Kidney capillary endothelial cell (primary cell): ENCODE measurements at regions not wholly inside any gene's neighbourhood (a gene's known extent, or its start where the extent isn't known, plus 50 kb on each side); places are given as distances from the start of the nearest gene placed in this dataset.
"Not testable (repeated sequence)": the region's sequence is repeated elsewhere in the genome, so short reads cannot be mapped to it uniquely, and the experiment has no call there.

Experiments
- DNase-seq: peaks from one replicate; pipeline ENCODE4 v3.0.0-alpha.2; 2018; ENCODE audit warnings: low spot score

DNA sequence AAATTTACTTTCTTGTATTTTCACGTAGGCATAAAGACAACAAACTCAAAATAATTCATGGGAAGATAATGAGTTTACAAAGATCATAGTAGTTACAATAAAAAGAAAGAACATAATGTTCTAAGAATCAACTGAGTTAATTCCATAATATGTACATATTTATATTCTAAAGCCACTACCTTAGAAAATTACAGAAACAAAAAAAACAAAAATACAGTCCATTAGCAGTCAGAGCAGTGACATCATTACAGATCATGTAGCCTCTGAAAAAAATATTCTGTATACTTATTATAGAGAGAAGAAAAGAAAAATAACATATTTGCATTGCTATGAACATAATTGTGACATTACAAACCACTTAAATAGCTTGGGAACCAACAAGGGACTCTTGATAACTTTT, 360.1 kb upstream of the RGS18 start:
- no peak for DNase-seq

DNA sequence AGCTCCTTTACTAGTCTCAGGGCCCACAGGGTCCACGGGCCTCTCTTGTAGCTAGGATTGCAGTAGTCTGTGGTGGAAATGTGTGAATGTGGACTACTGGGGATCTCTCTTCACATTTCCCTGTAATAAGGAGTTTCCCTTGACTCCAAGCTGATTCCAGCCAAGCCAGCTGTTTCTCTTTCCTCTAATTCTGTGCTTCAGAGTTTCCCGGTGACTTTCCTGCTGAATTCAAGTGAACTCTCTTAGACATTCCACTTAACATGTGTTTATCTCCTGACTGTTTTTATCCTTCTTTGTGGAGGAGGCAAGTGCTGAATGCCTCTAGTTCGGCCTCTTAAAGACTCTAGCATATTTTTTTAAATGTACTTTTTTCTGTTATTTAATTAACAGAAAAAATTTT, 354.0 kb upstream of the RGS18 start:
- DNase-seq = no peak

DNA sequence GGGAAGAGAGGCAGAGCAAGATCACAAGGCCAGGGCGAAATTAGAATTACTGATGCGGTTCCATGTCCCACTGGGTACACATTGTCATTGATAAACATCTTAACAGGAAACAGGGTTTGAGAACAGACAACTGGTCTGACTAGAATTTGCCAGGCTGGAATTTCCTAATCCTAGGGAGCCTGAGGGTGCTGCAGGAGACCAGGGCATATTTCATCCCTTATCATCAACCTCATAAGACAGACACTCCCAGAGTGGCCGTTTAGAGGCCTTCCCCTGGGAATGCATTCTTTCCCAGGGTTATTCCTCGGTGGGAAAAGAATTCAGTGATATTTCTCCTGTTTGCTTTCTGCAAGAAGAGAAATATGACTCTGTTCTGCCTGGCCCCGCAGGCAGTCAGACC, 344.7 kb upstream of the RGS18 start:
- DNase-seq = not testable (repeated sequence)

DNA sequence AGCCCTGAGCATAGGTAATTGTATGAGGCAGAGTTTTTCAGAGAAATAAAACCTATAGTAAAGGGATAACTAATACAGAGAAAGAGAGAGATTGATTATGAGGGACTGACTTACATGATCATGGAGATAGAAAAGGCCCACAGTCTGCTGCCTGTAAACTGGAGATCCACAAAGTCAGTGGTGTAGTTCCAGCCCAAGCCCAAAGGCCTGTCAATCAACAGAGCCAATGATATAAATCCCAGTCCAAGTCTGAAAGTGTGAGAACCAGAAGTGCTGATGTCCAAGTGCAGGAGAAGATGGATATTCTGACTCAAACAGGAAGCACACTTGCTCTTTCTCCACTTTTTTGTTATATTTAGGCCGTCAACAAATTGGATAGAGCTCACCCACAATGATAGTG, 340.1 kb upstream of the RGS18 start:
- DNase-seq = no peak

DNA sequence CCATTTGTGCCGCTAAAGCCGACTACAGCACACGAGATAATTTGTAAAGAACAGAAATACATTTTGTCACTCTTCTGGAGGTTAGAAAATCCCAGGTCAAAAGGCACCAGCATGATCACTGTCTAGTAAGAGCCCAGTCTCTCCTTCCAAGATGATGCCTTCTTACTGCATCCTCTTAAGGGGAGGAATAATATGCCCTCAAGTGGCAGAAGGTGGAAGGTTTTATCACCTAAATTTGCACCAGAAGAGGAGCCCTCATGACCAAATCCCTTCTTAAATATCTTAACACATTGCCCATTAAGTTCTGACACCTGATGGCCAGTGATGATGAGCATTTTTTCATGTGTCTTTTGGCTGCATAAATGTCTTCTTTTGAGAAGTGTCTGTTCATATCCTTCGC, 326.7 kb upstream of the RGS18 start:
- DNase-seq = no peak

DNA sequence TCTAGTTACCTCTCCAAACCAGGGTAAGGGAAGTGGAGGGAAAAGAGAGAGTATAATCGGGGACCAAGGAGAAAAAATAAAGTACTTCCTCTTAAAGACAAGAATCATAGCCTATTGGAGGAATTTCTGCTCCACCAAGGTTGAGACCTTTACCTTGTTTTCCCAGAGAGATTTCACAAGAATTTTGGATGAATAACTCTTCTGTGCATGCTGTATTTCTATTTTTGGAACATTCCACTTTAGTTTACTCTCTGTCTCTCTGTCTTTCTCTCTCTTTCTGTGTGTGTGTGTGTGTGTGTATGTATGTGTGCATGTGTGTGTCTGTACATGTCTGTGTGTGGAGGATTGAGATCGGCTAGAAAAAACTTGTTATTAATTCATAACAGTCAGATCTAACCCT, 318.4 kb upstream of the RGS18 start:
- DNase-seq = no peak

DNA sequence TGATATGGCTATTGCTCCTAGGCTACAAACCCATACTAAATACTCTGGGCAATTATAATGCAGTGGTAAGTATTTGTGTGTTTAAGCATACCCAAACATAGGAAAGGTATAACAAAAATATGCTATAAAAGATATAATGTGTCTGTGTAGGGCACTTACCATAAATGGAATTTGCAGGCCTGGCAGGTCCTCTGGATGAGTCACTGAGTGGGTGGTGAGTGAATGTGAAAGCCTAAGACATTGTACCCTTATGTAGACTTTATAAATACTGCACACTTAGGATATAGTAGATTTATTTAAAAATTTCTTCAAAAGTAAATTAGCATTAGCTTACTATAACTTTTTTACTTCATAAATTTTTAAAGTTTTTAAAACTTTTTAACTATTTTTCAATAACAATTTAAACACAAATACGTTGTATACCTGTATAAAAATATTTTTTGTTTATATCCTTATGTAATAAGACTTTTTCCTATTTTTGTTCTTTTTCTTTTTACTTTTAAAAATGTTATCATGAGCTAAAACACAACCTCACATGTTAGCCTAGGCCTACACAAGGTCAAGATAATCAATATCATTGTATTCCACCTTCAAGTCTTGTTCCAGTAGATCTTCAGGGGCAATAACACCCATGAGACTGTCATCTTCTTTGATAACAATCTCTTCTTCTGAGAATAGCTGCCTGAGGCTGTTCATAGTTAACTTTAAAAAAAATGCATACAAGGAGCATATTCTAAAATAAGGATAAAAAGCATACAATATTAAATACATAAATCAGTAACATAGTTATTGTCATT, 306.3 kb upstream of the RGS18 start:
- no peak for DNase-seq

DNA sequence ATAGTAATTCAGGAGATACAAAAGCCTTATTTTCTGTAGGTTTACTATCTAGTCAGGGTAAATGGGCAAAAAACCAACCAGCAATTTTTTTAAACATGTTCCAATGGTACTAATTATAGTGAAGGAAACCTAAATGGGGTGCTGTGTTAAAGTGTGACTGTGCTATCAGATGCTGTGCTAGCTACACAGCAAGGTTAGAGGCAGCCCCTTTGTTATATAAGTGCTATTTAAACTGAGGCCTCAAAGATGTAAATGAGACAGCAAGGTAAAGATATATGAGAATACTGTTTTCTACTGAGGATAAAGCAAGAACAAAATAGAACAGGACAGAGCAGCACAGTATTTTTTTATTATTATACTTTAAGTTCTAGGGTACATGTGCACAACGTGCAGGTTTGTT, 305.4 kb upstream of the RGS18 start:
- DNase-seq = no peak

DNA sequence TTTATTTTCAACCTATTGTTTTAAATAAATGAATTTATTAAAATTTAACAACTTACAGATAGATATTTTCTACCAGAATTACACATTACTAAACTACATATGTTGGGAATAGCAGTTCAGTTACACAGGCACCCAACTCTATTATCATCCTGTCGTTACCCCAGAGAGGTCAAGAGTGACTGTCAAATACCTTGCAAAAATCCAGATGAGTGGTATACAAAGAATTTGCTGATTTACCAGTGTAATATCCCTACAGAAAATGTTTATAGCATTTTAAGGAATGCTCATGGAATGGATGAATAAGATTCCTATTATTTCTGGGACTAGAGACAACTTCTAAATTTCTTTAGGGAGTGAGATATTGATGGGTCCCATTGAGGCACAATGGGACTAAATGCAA, 300.7 kb upstream of the RGS18 start:
- DNase-seq = no peak

DNA sequence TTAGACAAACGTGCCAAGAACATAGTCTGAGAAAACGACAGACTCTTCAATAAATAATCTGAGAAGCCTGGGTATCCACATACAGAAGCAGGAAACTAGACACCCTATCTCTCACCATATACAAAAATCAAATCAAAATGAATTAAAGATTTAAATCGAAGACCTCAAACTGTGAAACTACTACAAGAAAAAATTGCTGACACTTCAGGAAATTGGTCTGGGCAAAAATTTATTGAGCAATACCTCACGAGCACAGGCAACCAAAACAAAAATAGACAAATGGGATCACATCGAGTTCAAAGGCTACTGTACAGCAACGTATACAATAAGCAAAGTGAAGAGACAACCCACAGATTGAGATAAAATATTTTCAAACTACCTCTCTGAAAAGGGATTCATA, 292.8 kb upstream of the RGS18 start:
- no peak for DNase-seq

DNA sequence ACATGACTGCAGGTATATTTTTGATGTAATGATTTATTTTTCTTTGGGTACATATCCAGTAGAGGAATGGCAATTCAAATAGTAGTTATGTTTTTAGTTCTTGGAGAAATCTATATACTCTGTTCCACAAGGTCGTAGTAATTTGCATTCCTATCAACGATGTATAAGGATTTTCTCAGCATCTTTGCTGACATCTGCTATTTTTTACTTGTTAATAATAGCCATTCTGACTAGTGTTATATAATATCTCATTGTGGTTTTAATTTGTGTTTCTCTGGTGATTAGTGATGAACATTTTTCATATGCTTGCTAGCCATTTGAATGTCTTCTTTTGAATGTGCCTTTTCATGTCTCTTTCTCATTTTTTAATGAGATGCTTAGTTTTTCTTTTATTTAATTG, 292.1 kb upstream of the RGS18 start:
- DNase-seq = no peak

DNA sequence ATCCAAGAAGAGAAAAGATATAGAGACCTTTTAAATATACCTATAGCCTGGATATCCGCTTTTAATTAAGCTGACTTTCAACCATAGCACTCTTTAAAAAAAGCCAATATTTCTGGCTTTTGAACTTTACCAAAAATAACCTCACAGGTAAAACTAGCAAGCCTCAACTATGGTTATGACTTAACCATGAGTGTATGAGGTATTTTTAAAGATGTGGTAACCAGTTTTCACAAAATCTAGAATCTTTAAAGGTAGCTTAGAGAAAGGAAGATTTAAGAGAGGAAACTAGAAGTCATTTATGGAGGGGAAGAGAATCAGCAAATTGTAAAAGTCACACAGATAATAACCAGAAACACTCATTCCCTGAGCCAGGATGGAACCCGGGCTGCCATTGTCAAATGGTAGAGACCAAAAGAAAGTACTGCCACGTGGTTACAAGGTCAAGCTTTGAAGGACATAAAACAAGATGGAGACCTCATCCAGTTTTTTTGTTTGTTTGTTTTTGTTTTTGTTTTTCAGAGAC, 288.4 kb upstream of the RGS18 start:
- no peak for DNase-seq

DNA sequence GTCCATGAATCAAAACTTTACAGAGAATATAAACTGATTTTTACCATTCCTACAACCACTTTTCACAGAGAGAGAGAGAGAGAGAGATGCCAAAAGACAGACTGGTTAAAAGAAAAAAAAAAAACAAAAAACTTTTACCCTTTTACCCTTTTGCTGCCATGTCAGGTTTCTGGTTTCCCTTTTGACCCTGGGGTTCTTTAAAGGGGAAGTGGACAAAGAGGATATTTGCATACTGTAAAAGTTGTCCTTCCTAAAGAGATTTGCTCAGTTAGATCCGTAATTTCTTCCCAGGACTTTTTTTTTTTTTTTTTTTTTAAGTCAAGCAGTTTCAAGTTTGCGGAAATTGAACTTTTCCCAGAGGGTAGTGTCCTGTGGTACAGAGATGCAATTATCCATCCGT, 287.8 kb upstream of the RGS18 start:
- no peak for DNase-seq

DNA sequence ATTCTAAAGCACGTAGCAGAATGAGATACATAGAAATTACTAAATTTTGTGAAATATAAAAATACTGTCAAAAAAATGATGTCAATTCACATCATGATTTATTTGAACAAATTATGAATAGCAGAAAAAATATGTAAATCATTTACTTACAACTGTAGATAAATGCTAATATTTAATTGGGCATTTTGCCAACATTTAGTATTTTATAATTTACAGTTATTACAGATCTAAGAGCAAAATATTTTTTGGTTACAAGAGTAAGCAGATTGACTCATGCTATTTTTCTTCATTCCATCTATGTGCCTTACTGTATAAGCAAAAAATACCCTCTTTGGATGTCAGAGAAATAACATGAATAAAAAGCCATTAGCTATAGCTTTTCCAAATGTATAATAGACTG, 282.3 kb upstream of the RGS18 start:
- DNase-seq = no peak

DNA sequence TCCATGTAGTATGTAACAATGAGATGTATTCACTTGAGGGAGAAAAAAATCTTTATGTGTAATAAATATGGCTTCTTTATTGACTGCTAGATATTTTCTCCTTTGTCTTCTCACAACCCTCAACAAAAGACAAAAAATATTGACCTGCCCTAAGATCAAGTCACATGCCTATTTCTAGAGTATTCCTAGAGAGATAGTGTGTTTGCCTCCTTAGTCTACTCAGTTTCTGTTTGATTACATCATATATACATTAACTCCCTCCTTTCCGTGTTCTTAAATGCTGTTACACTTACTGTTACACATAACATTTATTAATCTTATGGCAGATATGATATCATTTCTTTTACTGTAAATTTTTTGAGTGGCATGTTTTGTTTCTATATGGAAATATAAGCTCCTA, 281.6 kb upstream of the RGS18 start:
- no peak for DNase-seq

DNA sequence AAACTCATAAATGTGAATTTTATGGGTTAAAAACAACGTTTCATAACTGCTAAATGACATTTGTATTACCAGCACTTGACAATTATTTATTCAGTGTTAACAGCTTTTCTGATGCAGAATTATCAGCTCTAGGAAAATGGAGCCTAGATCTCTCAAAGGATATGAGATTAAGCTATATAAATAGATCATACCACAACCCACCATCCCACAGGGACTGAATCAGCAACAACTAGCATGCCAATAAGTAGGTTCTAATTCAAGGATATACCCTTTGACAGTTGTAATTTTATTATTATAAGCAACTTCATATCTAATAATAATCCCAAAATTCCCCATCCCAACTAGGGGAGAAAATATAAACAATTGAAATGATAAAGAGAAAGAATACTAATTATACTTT, 275.4 kb upstream of the RGS18 start:
- DNase-seq = no peak

DNA sequence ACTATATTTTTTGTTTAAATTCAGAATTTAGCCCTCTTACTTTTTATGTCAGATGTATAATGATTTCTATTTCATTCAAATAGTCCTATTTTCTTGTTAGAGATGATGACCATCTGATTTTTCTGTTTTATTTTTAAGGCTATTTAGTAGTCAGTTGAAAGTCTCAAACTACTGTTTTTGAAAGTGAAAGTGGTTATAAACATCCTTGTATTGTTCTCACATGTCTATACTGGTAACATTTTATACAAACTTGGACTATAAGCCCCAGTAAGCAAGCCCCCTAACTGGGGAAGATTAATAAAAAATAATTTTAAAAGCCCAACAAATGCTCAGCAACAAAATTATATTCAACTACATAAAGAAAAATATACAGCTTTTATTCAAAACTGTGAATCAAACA, 271.3 kb upstream of the RGS18 start:
- DNase-seq = no peak

DNA sequence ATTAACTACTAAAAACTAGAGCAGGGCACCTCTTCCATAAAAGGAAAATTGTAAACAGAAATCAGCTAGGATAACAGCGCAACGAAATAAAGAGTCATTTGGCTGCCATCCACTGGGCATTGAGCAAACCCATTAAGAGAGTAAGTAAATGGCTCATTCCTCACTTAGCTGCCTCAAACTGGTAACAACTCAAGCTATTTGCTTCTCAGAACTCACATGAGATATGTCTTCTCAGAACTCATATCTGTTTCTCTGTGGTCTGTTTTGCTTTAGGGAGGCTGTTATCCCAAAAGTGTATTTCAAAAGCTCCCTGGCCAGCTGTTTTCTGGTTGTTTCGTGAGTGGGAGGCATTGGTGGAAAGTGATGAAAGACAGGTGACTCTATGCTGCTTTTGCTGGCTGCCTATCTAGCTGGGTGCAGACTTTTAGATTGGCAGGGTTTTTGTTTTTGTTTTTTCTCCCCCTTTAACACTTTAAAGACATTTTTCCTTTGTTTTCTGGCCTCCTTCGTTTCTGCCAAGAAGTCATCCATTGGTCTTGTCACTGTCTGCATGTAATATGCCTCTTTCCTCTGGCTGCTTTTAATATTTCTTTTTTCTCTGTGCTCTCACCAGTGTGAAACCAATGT, 269.2 kb upstream of the RGS18 start:
- DNase-seq = no peak

DNA sequence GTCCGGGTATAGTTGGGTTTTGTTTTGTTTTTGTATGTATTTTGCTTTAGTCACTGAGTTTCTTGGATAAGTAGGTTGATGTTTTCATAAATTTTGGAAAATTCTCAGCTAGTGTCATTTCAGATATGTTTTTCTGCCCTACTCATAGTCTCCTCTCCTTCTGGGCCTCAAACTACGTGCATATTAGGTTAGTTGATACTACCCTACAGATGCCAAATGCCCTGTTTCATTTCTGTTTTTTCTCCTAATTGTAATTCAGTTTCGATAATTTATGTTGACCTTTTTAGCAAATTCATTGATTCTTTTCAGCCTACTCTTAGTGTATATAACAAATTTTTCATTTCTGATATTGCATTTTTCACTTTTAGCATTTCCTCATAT, 268.6 kb upstream of the RGS18 start:
- no peak for DNase-seq

DNA sequence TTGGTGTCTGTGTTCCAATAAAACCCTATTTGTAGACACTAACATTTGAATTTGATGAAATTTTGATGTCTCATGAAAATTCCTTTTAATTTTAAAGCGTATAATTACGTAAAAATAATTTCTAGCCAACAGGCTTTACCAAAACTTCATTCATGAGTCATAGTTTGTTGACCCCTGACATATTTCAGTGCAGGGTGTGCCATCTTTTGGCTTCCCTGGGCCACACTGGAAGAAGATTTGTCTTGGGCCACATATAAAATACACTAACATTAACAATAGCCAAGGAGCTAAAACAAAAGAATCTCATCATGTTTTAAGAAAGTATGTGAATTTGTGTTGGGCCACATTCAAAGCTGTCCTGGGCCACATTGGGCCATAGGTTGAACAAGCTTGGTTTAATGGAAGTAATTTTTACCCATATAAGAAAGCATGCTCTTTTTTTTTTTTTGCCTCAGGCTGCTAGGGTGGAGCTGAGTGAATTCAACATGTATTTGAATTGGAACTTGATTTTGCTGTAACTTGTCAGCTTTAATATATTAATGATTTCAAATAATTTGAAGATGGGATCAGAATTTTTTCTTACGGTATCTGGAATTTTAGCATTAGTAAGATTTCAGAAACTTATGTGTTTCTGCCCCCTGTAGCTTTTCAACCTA, 267.7 kb upstream of the RGS18 start:
- no peak for DNase-seq

DNA sequence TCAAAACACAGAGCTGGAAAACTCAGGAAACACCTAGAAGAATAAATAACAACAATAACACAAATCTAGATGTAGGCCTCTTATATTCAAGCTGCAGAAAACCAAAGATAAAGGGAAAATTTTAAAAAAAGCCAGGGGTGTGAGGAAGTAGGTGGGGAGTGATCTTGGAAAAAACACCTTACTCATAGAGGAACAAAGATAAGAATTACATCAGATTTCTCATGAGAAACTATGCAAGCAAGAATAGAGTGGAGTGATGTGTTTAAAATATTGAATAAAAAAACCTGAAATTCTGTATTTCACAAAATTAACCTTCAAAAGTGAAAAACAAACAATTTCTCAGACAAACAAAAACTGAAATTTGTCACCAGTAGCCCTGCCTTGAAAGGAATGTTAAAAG, 265.5 kb upstream of the RGS18 start:
- DNase-seq = no peak

DNA sequence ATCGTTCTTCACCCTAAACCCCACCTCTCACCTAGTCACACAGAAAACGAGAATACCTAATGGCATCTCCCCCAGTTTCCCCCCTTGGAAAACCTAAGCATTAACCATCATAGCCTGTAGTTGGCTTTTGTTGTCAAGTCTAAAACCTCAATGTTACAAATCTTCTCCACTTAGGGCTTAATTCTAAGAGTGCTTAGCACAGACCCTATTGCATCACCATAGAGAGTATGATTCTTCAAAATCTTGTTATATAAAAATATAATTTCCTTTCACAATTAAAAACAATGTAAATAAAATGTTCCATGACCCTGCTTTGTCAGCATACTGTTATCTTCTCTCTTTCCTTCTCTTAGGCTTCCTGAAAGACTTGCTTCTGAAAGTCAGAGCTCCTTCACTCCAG, 263.2 kb upstream of the RGS18 start:
- no peak for DNase-seq

DNA sequence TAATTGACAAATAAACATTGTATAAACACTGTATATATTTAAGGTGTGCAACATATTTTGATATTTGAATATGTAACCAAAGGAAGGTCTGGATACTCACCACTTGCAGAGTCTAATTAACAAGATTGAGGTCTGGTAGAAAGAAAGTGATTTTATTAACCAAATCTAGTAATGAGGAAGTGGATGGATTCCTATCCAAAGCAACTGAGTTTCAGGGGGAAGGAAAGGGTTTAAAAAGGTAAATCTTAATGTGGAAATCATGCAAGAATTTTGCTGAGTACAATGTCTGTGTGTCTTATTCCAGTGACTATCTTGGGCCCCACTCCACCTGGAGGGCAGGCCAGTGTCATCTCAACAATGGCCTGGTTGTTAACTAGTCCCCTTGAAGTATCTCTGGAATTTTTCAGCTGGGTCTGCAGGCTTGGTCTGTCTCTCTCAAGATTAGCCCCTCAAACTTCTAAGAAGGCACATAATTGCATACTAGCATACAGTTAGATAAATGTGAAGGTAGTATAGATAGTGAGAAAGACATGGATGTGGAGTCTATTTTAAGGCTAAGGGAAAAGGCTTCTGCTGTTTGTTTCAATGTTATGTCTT, 262.7 kb upstream of the RGS18 start:
- DNase-seq = no peak
